Osteocyte (in vitro differentiated cells): ENCODE measurements at regions not wholly inside any gene's neighbourhood (a gene's known extent, or its start where the extent isn't known, plus 50 kb on each side); places are given as distances from the start of the nearest gene placed in this dataset.

Experiments used
- DNase-seq: peaks from one replicate; pipeline ENCODE4 v3.0.0; 2021; ENCODE audit warnings: mixed read lengths; ENCODE audit not compliant: unreplicated experiment; ENCODE audit errors: extremely low spot score
- H3K27ac Mint-ChIP-seq: one replicate; pipeline ENCODE4 v1.8.0; 2021; ENCODE audit warnings: mild to moderate bottlenecking, mixed read lengths; ENCODE audit not compliant: unreplicated experiment
- H3K27me3 Mint-ChIP-seq: one replicate; pipeline ENCODE4 v1.8.0; 2021; ENCODE audit warnings: mixed read lengths; ENCODE audit not compliant: unreplicated experiment
- H3K36me3 Mint-ChIP-seq: one replicate; pipeline ENCODE4 v1.8.0; 2021; ENCODE audit warnings: mixed read lengths; ENCODE audit not compliant: unreplicated experiment
- H3K4me1 Mint-ChIP-seq: one replicate; pipeline ENCODE4 v1.8.0; 2021; ENCODE audit warnings: mixed read lengths; ENCODE audit not compliant: unreplicated experiment
- H3K4me3 Mint-ChIP-seq: one replicate; pipeline ENCODE4 v1.8.0; 2021; ENCODE audit warnings: mild to moderate bottlenecking, moderate library complexity, mixed read lengths; ENCODE audit not compliant: unreplicated experiment
- H3K9me3 Mint-ChIP-seq: one replicate; pipeline ENCODE4 v1.8.0; 2021; ENCODE audit warnings: mixed read lengths; ENCODE audit not compliant: unreplicated experiment
- CTCF ChIP-seq: fragments of 200-600 bp; sonication (generic); IDR thresholded peaks from 2 replicates; pipeline ENCODE4 v1.5.0; 2021; ENCODE audit warnings: antibody characterized with exemption, mild to moderate bottlenecking, moderate library complexity

- DNase-seq, result no peak
- TF ChIP-seq CTCF, result no peak
- no peaks in the 10 kb centered on the region for H3K4me1 Mint-ChIP-seq
- H3K27ac Mint-ChIP-seq, result no peak overlapping the region
- H3K9me3 Mint-ChIP-seq, result no peaks in the 10 kb centered on the region
- no peak overlapping the region for H3K4me3 Mint-ChIP-seq
- H3K27me3 Mint-ChIP-seq, result no peaks in the 10 kb centered on the region
- no peaks in the 10 kb centered on the region for H3K36me3 Mint-ChIP-seq
These were observed 568.2 kb upstream of the CDH18 start for GRCh38 chr5:20556115-20556763.

GRCh38 chr5:20555034-20555433, 567.0 kb upstream of the CDH18 start:
- Mint-ChIP-seq H3K4me1 (no peaks in the 10 kb centered on the region), H3K4me3 (no peak overlapping the region), H3K36me3 (no peaks in the 10 kb centered on the region), H3K27ac (no peak overlapping the region), H3K9me3 (no peaks in the 10 kb centered on the region), H3K27me3 (no peaks in the 10 kb centered on the region)
- no peak for TF ChIP-seq CTCF
- no peak for DNase-seq

- no peak for DNase-seq
- no peak overlapping the region for H3K4me3 Mint-ChIP-seq
- no peak for TF ChIP-seq CTCF
- no peaks in the 10 kb centered on the region for H3K27me3 Mint-ChIP-seq
- no peaks in the 10 kb centered on the region for H3K4me1 Mint-ChIP-seq
- H3K27ac Mint-ChIP-seq, result no peak overlapping the region
- H3K36me3 Mint-ChIP-seq, result no peaks in the 10 kb centered on the region
- H3K9me3 Mint-ChIP-seq, result no peaks in the 10 kb centered on the region
These were observed 566.0 kb upstream of the CDH18 start for GRCh38 chr5:20554001-20554400.

- no peak for TF ChIP-seq CTCF
- Mint-ChIP-seq H3K27me3 (no peaks in the 10 kb centered on the region), H3K4me3 (no peak overlapping the region), H3K36me3 (no peaks in the 10 kb centered on the region), H3K9me3 (no peaks in the 10 kb centered on the region), H3K4me1 (no peaks in the 10 kb centered on the region), H3K27ac (no peak overlapping the region)
- DNase-seq, result no peak
These were observed 550.1 kb upstream of the CDH18 start for GRCh38 chr5:20537911-20538703.

GRCh38 chr5:20536813-20537212, 548.8 kb upstream of the CDH18 start:
- Mint-ChIP-seq H3K4me3 (no peak overlapping the region), H3K36me3 (no peaks in the 10 kb centered on the region)

More at GRCh38 chr5:20536813-20537212, 548.8 kb upstream of the CDH18 start:
- no peak for TF ChIP-seq CTCF
- H3K4me1 Mint-ChIP-seq, result no peaks in the 10 kb centered on the region
- H3K27me3 Mint-ChIP-seq, result no peaks in the 10 kb centered on the region
- no peaks in the 10 kb centered on the region for H3K9me3 Mint-ChIP-seq
- H3K27ac Mint-ChIP-seq, result no peak overlapping the region
- no peak for DNase-seq
